Skeletal muscle tissue (tissue), 3 donors: ENCODE measurements at regions not wholly inside any gene's neighbourhood (a gene's known extent, or its start where the extent isn't known, plus 50 kb on each side); places are given as distances from the start of the nearest gene placed in this dataset.
"Not testable (repeated sequence)": the region's sequence is repeated elsewhere in the genome, so short reads cannot be mapped to it uniquely, and the experiment has no call there.

ENCODE experiments used
- H3K27ac ChIP-seq: one replicate; pipeline ENCODE4 v1.7.0; 2013; ENCODE audit warnings: mild to moderate bottlenecking, low read depth, low read length, inconsistent platforms
- H3K27me3 ChIP-seq, 3 donors: one replicate each; pipeline ENCODE4 v1.7.0; 2013; ENCODE audit warnings: low read length in 3 of 3; ENCODE audit not compliant: control insufficient read depth in 3 of 3, insufficient read depth in 3 of 3
- H3K36me3 ChIP-seq, 3 donors: one replicate each; pipeline ENCODE4 v1.7.0; 2013; ENCODE audit warnings: low read length in 3 of 3; ENCODE audit not compliant: control insufficient read depth in 3 of 3, insufficient read depth in 3 of 3
- H3K4me1 ChIP-seq, 3 donors: one replicate each; pipeline ENCODE4 v1.7.0; 2013; ENCODE audit warnings: low read length in 3 of 3, mild to moderate bottlenecking in 3 of 3; ENCODE audit not compliant: control insufficient read depth in 3 of 3, insufficient read depth in 3 of 3
- H3K4me3 ChIP-seq, 3 donors: one replicate each; pipeline ENCODE4 v1.7.0; 2013; ENCODE audit warnings: low read length in 3 of 3
- H3K9ac ChIP-seq, 3 donors: one replicate each; pipeline ENCODE4 v1.7.0; 2013; ENCODE audit warnings: low read length in 3 of 3, mild to moderate bottlenecking in 3 of 3, moderate library complexity in 2 of 3, low read depth in 1 of 3
- H3K9me3 ChIP-seq, 3 donors: one replicate each; pipeline ENCODE4 v1.7.0; 2013; ENCODE audit warnings: low read length in 3 of 3; ENCODE audit not compliant: control insufficient read depth in 3 of 3
- donor health status: Osteomylitis.

DNA sequence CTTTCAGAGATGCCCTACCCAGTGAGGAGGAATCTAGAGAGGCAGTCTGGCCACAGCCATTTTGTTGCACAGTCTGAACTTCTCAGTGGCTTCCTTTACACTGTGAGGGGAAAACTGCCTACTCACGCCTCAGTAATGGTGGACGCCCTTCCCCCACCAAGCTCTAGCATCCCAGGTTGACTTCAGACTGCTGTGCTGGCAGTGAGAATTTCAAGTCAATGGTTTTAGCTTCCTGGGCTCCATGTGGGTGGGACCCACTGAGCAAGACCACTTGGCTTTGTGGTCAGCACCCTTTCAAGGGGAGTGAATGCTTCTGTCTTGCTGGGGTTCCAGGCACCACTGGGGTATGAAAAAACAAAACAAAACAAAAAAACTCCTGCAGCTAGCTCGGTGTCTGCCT lies 663.2 kb upstream of the ZNF385D start:
- no peaks in the 10 kb centered on the region for H3K36me3 ChIP-seq
- H3K9me3 ChIP-seq: no peaks in the 10 kb centered on the region
- H3K9ac ChIP-seq: no peak overlapping the region
- H3K4me3 ChIP-seq: no peak overlapping the region
- H3K27ac ChIP-seq: no peak overlapping the region
- H3K27me3 ChIP-seq: no peaks in the 10 kb centered on the region
- H3K4me1 ChIP-seq: no peaks in the 10 kb centered on the region

DNA sequence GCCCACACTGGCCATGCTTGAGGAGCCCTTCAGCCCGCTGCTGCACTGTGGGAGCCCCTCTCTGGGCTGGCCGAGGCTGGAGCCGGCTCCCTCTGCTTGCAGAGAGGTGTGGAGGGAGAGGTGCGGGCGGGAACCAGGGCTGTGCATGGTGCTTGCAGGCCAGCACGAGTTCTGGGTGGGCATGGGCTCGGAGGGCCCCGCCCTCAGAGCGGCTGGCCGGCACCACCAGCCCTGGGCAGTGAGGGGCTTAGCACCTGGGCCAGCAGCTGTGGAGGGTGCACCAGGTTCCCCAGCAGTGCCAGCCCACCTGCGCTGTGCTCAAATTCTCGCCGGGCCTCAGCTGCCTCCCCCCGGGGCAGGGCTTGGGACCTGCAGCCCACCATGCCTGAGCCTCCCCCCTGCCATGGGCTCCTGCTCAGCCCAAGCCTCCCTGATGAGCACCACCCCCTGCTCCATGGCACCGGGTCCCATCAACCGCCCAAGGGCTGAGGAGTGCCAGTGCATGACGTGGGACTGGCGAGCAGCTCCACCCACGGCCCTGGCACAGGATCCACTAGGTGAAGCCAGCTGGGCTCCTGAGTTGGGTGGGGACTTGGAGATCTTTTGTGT lies 665.9 kb upstream of the ZNF385D start:
- H3K9me3 ChIP-seq, H3K4me3 ChIP-seq, H3K27ac ChIP-seq, H3K9ac ChIP-seq, H3K4me1 ChIP-seq, H3K36me3 ChIP-seq, H3K27me3 ChIP-seq: not testable (repeated sequence)

- Histone ChIP-seq H3K4me1 (no peaks in the 10 kb centered on the region), H3K9ac (no peak overlapping the region), H3K4me3 (no peak overlapping the region), H3K9me3 (no peaks in the 10 kb centered on the region), H3K27ac (no peak overlapping the region), H3K36me3 (no peaks in the 10 kb centered on the region), H3K27me3 (no peaks in the 10 kb centered on the region)
These were observed 668.3 kb upstream of the ZNF385D start for GRCh38 chr3:22419261-22419660.

GRCh38 chr3:22421589-22421988 lies 670.6 kb upstream of the ZNF385D start:
- no peak overlapping the region for H3K4me3 ChIP-seq
- H3K27me3 ChIP-seq: no peaks in the 10 kb centered on the region
- H3K36me3 ChIP-seq: no peaks in the 10 kb centered on the region
- H3K9ac ChIP-seq: no peak overlapping the region
- no peaks in the 10 kb centered on the region for H3K4me1 ChIP-seq
- no peaks in the 10 kb centered on the region for H3K9me3 ChIP-seq
- no peak overlapping the region for H3K27ac ChIP-seq

DNA sequence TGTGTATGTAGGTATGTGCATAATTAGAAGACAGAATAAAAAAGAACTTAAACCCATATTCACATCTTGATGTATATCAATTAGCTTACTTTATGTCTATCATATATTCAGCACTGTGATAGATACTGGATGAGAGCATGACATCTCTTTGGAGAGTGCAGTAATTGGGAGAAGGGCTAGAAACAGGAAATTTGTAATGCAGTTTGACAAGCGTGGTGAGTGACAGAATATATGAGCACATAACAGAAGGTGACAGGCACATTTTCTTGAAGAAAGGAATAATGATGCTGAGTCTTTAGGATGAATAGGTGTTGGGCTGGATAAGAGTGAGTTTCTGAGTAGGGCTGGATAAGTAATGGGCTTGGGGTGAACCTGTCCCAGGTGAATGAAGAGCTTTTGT lies 680.3 kb upstream of the ZNF385D start:
- Histone ChIP-seq H3K36me3 (no peaks in the 10 kb centered on the region), H3K27ac (no peak overlapping the region), H3K4me3 (no peak overlapping the region), H3K27me3 (no peaks in the 10 kb centered on the region), H3K9ac (no peak overlapping the region), H3K9me3 (no peaks in the 10 kb centered on the region), H3K4me1 (no peaks in the 10 kb centered on the region)

DNA sequence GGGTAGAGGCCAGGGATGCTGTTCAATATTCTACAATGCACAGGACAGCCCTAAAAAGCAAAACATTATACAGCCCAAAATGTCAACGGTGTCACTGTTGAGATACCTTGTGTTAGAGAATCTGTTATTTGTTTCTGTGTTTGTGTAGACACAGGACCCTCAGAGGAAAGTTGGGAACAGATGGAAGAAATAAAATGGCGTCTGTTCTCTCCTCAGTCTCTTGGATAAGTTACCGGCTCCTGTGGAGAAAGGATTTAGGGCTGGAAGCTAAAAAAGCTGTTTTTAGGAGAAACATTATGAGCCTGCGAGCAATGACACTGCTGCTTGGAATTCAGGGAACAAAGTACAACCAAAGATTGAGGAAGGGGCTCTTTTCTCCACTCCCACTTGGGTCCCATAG lies 688.6 kb upstream of the ZNF385D start:
- no peak overlapping the region for H3K27ac ChIP-seq
- H3K27me3 ChIP-seq: no peaks in the 10 kb centered on the region
- H3K36me3 ChIP-seq: no peaks in the 10 kb centered on the region
- H3K9me3 ChIP-seq: no peaks in the 10 kb centered on the region
- H3K9ac ChIP-seq: no peak overlapping the region
- no peaks in the 10 kb centered on the region for H3K4me1 ChIP-seq
- no peak overlapping the region for H3K4me3 ChIP-seq

- no peaks in the 10 kb centered on the region for H3K27me3 ChIP-seq
- H3K9ac ChIP-seq: no peak overlapping the region
- no peak overlapping the region for H3K4me3 ChIP-seq
- H3K9me3 ChIP-seq: no peaks in the 10 kb centered on the region
- no peaks in the 10 kb centered on the region for H3K36me3 ChIP-seq
- H3K27ac ChIP-seq: no peak overlapping the region
- no peaks in the 10 kb centered on the region for H3K4me1 ChIP-seq
These were observed 690.7 kb upstream of the ZNF385D start for GRCh38 chr3:22441711-22442110.

DNA sequence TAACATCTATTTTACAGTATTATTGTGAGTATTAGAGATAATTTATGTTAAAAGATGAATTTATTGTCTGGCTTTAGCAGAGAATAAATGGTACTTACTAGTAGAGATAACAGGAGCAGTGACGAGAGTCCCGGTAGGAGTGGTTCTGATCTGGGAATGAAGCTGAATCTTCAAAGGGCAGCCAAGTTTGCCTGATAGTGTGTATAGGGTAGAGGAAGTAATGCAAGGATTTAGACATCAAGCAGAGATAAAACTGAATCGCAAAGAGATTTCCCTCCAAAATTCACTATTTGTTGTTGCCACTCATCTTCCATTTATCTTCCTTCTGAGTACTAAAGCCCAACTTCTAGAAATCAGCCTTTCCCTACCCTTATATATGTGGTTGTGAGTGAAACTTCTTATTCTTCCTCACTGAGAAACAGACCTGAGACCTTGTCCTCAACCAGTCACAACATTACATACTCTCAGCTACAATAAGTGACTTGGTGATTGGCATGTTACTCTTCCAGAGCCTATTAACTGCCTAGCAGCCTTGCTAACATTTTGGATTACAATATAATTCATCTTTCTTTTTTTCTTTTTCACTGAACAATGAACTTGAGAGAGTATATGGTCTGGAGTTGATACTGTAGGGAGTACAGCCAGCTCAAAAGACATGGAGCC lies 692.7 kb upstream of the ZNF385D start:
- no peaks in the 10 kb centered on the region for H3K27me3 ChIP-seq
- no peak overlapping the region for H3K27ac ChIP-seq
- H3K36me3 ChIP-seq: no peaks in the 10 kb centered on the region
- H3K9me3 ChIP-seq: no peaks in the 10 kb centered on the region
- no peak overlapping the region for H3K9ac ChIP-seq
- H3K4me1 ChIP-seq: no peaks in the 10 kb centered on the region
- no peak overlapping the region for H3K4me3 ChIP-seq

- not testable (repeated sequence) for H3K27me3 ChIP-seq, H3K27ac ChIP-seq, H3K9me3 ChIP-seq, H3K4me3 ChIP-seq, H3K4me1 ChIP-seq, H3K36me3 ChIP-seq, H3K9ac ChIP-seq
These were observed 694.3 kb upstream of the ZNF385D start for GRCh38 chr3:22445336-22445735.

DNA sequence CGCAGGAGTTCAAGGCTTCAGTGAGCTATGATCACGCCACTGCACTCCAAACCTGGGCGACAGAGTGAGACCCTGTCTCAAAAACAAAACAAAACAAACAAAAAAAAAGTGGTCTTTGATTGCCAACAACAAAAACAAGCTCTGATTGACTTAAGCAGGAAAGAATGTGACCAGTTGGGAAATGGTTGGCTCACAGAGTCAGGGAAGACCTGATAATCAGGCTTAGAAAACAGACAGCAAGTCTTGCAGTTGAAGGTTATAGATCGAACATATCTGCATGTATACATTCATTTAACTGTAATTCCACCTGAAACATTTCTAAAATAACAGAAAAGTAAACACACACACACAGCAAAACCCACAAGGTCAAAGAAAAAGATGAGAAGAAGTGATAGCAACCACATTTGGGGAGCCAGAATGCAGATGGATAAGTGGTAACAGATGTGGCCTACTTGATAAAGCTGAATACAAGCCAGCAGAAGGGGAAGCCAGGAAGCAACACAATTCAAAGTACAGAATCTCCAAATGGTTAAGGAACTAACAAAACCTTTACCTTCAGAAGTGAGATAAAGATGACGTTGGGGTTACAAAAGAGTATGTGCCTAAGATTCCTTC lies 699.9 kb upstream of the ZNF385D start:
- H3K27ac ChIP-seq: no peak overlapping the region
- H3K4me1 ChIP-seq: no peaks in the 10 kb centered on the region
- H3K9ac ChIP-seq: no peak overlapping the region
- no peaks in the 10 kb centered on the region for H3K27me3 ChIP-seq
- H3K4me3 ChIP-seq: no peak overlapping the region
- no peaks in the 10 kb centered on the region for H3K9me3 ChIP-seq
- H3K36me3 ChIP-seq: no peaks in the 10 kb centered on the region
